ENCODE measurements at regions not wholly inside any gene's neighbourhood (a gene's known extent, or its start where the extent isn't known, plus 50 kb on each side); places are given as distances from the start of the nearest gene placed in this dataset.
"Not testable (repeated sequence)": the region's sequence is repeated elsewhere in the genome, so short reads cannot be mapped to it uniquely, and the experiment has no call there.

DNA sequence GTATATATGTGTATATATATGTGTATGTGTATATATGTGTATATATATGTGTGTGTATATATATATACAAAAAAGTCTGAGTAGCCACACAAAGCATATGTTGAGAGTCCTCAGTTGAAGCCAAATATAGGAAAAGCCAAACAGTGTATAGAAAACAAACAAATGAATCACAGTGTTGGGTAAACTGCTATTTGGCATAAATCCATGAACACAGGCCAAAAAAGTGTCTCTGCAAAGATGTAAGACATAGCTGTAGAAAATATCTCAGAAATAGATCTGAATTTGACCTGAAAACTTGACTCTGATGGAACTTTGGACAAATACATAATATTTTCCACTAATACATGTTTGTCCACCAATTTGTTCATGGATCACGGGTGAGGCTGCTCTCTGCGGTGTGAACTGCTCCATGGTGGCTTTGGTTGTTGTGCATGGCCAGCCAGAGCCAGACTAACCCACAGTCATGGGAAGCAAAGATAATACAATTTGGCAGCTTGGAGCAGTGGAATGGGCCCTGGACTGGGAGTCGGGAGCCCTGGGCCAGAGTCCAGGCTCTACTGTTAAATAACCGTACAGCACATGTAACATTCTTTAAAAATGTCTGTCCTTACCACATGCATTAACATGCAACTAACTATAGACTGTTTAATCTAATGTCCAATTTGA lies 76.9 kb upstream of the EED start:
- Mint-ChIP-seq H3K27me3 (ENCODE audit: unreplicated experiment) (peaks cover 3% of the 10 kb centered on the region), H3K27ac (ENCODE audit: unreplicated experiment) (no peak overlapping the region), H3K4me3 (ENCODE audit: unreplicated experiment) (no peak overlapping the region), H3K4me1 (ENCODE audit: low read depth, unreplicated experiment) (no peaks in the 10 kb centered on the region), H3K9me3 (ENCODE audit: unreplicated experiment) (peaks cover 2% of the 10 kb centered on the region), H3K36me3 (ENCODE audit: unreplicated experiment) (no peaks in the 10 kb centered on the region)
- no peak for DNase-seq
- TF ChIP-seq CTCF (IDR thresholded peaks at IDR 0.05; ENCODE audit: partially characterized antibody, unreplicated experiment): no peak

DNA sequence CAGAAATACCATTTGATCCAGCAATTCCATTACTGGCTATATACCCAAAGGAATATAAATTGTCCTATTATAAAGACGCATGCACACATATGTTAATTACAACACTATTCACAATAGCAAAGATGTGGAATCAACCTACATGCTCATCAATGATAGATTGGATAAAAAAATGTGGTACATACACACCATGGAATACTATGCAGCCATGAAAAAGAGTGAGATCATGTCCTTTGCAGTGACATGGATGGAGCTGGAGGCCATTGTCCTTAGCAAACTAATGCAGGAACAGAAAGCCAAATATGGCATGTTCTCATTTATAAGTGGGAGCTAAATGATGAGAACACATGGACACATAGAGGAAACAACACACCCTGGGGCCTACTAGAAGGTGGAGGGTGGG lies 78.3 kb upstream of the EED start:
- not testable (repeated sequence) for H3K27me3 Mint-ChIP-seq (ENCODE audit: unreplicated experiment); H3K4me3 Mint-ChIP-seq (ENCODE audit: unreplicated experiment); H3K9me3 Mint-ChIP-seq (ENCODE audit: unreplicated experiment); H3K36me3 Mint-ChIP-seq (ENCODE audit: unreplicated experiment); H3K4me1 Mint-ChIP-seq (ENCODE audit: low read depth, unreplicated experiment); DNase-seq; H3K27ac Mint-ChIP-seq (ENCODE audit: unreplicated experiment)

DNA sequence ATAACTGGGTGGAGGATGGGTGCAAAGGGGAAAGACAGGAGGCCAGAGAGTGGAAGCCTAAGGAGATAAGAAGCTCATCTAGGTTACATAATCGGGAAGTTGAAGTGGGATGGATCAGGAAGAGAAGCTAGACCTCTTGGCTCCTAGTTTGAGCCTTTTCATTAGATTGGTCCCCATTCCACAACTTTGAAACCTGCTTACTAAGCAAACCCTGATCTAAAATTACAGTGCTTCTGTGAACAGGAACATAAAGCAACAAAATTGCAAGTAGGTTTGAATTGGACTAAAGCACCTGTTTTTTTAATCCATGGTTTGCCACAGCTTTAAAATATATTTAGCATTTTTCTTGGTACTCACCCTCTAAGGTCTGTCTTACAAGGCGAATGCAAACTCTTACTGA lies 80.4 kb upstream of the EED start:
- Mint-ChIP-seq H3K27ac (ENCODE audit: unreplicated experiment) (no peak overlapping the region), H3K4me1 (ENCODE audit: low read depth, unreplicated experiment) (no peaks in the 10 kb centered on the region), H3K36me3 (ENCODE audit: unreplicated experiment) (no peaks in the 10 kb centered on the region), H3K27me3 (ENCODE audit: unreplicated experiment) (peaks cover 3% of the 10 kb centered on the region), H3K4me3 (ENCODE audit: unreplicated experiment) (no peak overlapping the region), H3K9me3 (ENCODE audit: unreplicated experiment) (peaks cover 2% of the 10 kb centered on the region)
- DNase-seq: no peak
- no peak for TF ChIP-seq CTCF (IDR thresholded peaks at IDR 0.05; ENCODE audit: partially characterized antibody, unreplicated experiment)

DNA sequence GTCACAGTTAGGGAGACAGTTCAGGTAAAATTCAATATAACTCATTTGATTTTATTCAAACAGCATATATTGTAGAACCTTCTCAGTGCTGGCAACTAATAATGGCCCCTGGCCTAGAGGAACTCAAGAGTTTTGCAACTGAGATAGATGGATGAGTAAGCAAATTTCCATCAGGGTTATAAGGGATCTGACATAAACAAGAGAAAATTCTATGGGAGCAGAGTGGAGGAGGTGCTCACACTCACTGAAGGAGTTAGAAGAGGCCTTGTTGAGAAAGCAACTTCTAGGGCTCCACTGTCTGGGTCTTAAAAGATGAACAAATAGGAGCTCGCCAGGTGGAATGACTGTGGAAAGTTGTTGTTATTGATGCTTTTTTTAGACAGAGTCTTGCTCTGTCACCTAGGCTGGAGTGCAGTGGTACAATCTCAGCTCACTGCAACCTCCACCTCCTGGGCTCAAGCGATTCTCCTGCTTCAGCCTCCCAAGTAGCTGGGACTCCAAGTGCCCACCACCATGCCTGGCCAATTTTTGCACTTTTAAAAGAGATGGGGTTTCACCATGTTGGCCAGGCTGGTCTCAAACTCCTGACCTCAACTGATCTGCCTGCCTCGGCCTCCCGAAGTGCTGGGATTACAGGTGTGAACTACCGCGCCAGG lies 81.2 kb upstream of the EED start:
- H3K36me3 Mint-ChIP-seq (ENCODE audit: unreplicated experiment); H3K27me3 Mint-ChIP-seq (ENCODE audit: unreplicated experiment); DNase-seq; H3K4me3 Mint-ChIP-seq (ENCODE audit: unreplicated experiment); H3K27ac Mint-ChIP-seq (ENCODE audit: unreplicated experiment); H3K9me3 Mint-ChIP-seq (ENCODE audit: unreplicated experiment); H3K4me1 Mint-ChIP-seq (ENCODE audit: low read depth, unreplicated experiment): not testable (repeated sequence)

GRCh38 chr11:86162239-86162638 lies 82.3 kb upstream of the EED start:
- H3K4me3 Mint-ChIP-seq (ENCODE audit: unreplicated experiment): no peak overlapping the region
- DNase-seq: no peak
- no peaks in the 10 kb centered on the region for H3K36me3 Mint-ChIP-seq (ENCODE audit: unreplicated experiment)
- TF ChIP-seq CTCF (IDR thresholded peaks at IDR 0.05; ENCODE audit: partially characterized antibody, unreplicated experiment): no peak
- H3K9me3 Mint-ChIP-seq (ENCODE audit: unreplicated experiment): peaks cover 2% of the 10 kb centered on the region
- H3K4me1 Mint-ChIP-seq (ENCODE audit: low read depth, unreplicated experiment): no peaks in the 10 kb centered on the region
- no peak overlapping the region for H3K27ac Mint-ChIP-seq (ENCODE audit: unreplicated experiment)
- peaks cover 3% of the 10 kb centered on the region for H3K27me3 Mint-ChIP-seq (ENCODE audit: unreplicated experiment)

DNA sequence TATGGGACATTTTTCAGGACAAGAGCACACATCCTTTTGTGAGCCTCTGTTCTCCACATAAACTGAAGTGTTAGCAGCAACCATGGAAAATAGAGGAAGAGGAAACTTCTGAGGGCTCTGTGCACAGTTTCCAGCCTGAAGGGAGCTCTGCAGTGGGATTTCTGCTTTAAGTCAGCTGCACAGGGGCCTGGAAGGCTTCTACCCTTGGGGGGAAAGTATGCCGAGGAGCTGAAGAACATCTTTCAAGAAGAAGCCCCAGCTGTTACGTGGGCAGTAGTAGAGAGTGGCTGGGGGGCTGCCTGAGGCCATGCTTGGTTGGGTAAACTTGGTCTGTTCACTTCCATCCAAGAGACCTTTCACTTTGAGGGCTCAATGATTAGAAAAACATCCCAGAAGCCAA lies 82.7 kb upstream of the EED start:
- Mint-ChIP-seq H3K4me1 (ENCODE audit: low read depth, unreplicated experiment) (no peaks in the 10 kb centered on the region), H3K9me3 (ENCODE audit: unreplicated experiment) (peaks cover 2% of the 10 kb centered on the region), H3K4me3 (ENCODE audit: unreplicated experiment) (no peak overlapping the region), H3K36me3 (ENCODE audit: unreplicated experiment) (no peaks in the 10 kb centered on the region), H3K27ac (ENCODE audit: unreplicated experiment) (no peak overlapping the region), H3K27me3 (ENCODE audit: unreplicated experiment) (peaks cover 3% of the 10 kb centered on the region)
- no peak for TF ChIP-seq CTCF (IDR thresholded peaks at IDR 0.05; ENCODE audit: partially characterized antibody, unreplicated experiment)
- DNase-seq: no peak
